GM21360 (cell line): ENCODE measurements at regions not wholly inside any gene's neighbourhood (a gene's known extent, or its start where the extent isn't known, plus 50 kb on each side); places are given as distances from the start of the nearest gene placed in this dataset.
"Not testable (repeated sequence)": the region's sequence is repeated elsewhere in the genome, so short reads cannot be mapped to it uniquely, and the experiment has no call there.

Experiments used
- ATAC-seq: cut with Tn5 transposase; IDR thresholded peaks from one replicate; pipeline ENCODE4 v1.9.1; 2021; ENCODE audit warnings: mild to moderate bottlenecking, moderate library complexity; ENCODE audit not compliant: unreplicated experiment

- no peak for ATAC-seq
These were observed 74.7 kb upstream of the DLG1 start for GRCh38 chr3:197373096-197373495.

GRCh38 chr3:197372047-197372661, 73.7 kb upstream of the DLG1 start:
- no peak for ATAC-seq

- ATAC-seq = no peak
These were observed 73.2 kb upstream of the DLG1 start for GRCh38 chr3:197371591-197372046.

GRCh38 chr3:197369545-197369944, 71.1 kb upstream of the DLG1 start:
- ATAC-seq = no peak

- no peak for ATAC-seq
These were observed 70.4 kb upstream of the DLG1 start for GRCh38 chr3:197368821-197369220.

- ATAC-seq = no peak
These were observed 69.9 kb upstream of the DLG1 start for GRCh38 chr3:197368330-197368729.

GRCh38 chr3:197367081-197367780, 68.8 kb upstream of the DLG1 start:
- ATAC-seq = no peak

- ATAC-seq = no peak
These were observed 68.1 kb upstream of the DLG1 start for GRCh38 chr3:197366301-197367044.

- no peak for ATAC-seq
These were observed 67.2 kb upstream of the DLG1 start for GRCh38 chr3:197365586-197365985.

- ATAC-seq = no peak
These were observed 66.1 kb upstream of the DLG1 start for GRCh38 chr3:197364410-197365071.

GRCh38 chr3:197363553-197364409, 65.4 kb upstream of the DLG1 start:
- no peak for ATAC-seq

GRCh38 chr3:197362081-197362480, 63.7 kb upstream of the DLG1 start:
- ATAC-seq = no peak

GRCh38 chr3:197360095-197360494, 61.7 kb upstream of the DLG1 start:
- ATAC-seq = not testable (repeated sequence)

GRCh38 chr3:197359476-197359875, 61.1 kb upstream of the DLG1 start:
- not testable (repeated sequence) for ATAC-seq

- ATAC-seq = no peak
These were observed 58.3 kb upstream of the DLG1 start for GRCh38 chr3:197356741-197357140.

- no peak for ATAC-seq
These were observed 57.9 kb upstream of the DLG1 start for GRCh38 chr3:197356275-197356674.

GRCh38 chr3:197355713-197356112, 57.3 kb upstream of the DLG1 start:
- ATAC-seq = no peak

GRCh38 chr3:197354568-197355001, 56.2 kb upstream of the DLG1 start:
- ATAC-seq = no peak

- no peak for ATAC-seq
These were observed 55.6 kb upstream of the DLG1 start for GRCh38 chr3:197353867-197354567.
